RWPE1 (cell line): ENCODE measurements at regions not wholly inside any gene's neighbourhood (a gene's known extent, or its start where the extent isn't known, plus 50 kb on each side); places are given as distances from the start of the nearest gene placed in this dataset.

Experiments
- CTCF ChIA-PET: fragments of 350-600 bp; sonication (Branson Sonifier 250); formaldehyde crosslinking; extraction: SDS; loops from one replicate; lab custom pipeline; 2021; lab: Yijun Ruan, JAX
- POLR2A ChIA-PET: fragments of 400-600 bp; formaldehyde crosslinking; extraction: SDS; loops from one replicate; lab custom pipeline; 2020; ENCODE audit warnings: antibody characterized with exemption; ENCODE audit not compliant: low non-redundant PET; lab: Yijun Ruan, JAX
- DNase-seq: peaks from one replicate; pipeline ENCODE4 v3.0.0; 2012; ENCODE audit warnings: low spot score
- H3K27ac ChIP-seq: fragments of 450-650 bp; 2 replicates; pipeline ENCODE4 v1.5.1; 2017
- TF ChIP-seq, protein P1 (sequence below): fragments of 450-650 bp; conservative IDR thresholded peaks from 2 replicates; pipeline ENCODE4 v1.5.1; 2017; ENCODE audit warnings: low read depth, mild to moderate bottlenecking

DNA sequence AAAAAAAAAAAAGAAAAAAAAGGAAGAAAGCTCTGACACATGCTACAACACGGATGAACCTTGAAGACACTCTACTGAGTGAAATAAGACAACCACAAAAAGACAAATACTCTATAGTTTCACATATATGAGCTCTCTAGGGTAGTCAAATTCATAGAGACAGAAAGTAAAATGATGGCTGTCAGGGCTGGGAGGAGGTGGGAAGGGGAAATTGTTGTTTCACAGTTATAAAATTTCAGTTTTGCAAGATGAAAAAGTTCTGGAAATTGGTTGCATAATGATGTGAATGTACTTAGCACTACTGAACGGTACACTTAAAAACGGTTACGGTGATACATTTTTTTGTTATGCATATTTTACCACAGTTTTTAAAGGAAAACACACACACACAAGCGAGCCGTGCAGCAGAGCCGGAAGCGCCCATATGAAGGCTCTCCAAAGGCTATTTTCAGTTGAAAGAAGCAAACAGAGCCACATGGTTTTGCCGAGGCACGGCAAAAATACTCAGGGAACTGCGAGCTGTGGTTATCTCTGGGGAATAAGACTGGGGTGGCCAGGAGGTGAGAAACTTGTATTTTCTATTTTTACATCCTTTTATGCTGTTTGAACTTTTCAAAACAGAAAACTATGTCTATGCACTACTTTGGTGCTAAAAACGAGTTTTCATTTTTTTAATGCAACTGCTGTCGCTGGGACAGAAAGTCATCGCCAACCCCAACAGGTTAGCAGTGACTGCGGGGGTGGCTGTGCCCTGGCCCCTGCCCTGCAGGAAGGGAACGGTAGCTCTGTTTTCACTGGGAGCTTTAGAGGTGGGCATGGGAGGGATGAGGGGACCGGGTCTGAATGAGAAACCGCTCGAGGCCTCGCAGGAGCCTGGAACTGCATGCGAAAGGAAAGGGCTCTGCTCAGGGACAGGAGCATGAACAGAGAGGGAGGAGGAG lies 132.9 kb downstream of the OAT start:
- TF ChIP-seq, protein P1, sequence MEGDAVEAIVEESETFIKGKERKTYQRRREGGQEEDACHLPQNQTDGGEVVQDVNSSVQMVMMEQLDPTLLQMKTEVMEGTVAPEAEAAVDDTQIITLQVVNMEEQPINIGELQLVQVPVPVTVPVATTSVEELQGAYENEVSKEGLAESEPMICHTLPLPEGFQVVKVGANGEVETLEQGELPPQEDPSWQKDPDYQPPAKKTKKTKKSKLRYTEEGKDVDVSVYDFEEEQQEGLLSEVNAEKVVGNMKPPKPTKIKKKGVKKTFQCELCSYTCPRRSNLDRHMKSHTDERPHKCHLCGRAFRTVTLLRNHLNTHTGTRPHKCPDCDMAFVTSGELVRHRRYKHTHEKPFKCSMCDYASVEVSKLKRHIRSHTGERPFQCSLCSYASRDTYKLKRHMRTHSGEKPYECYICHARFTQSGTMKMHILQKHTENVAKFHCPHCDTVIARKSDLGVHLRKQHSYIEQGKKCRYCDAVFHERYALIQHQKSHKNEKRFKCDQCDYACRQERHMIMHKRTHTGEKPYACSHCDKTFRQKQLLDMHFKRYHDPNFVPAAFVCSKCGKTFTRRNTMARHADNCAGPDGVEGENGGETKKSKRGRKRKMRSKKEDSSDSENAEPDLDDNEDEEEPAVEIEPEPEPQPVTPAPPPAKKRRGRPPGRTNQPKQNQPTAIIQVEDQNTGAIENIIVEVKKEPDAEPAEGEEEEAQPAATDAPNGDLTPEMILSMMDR = no peak
- CTCF ChIA-PET = no interaction called here
- no peak overlapping the region for H3K27ac ChIP-seq
- no peak for DNase-seq
- POLR2A ChIA-PET = interaction anchor here (0.7 kb wide), 1 partner anchor 14 kb away, joined by 3 read pairs; no protein-coding TSS in a partner anchor

GRCh38 chr10:124283949-124284250 lies 134.8 kb downstream of the OAT start:
- ChIA-PET POLR2A (no interaction called here), CTCF (no interaction called here)
- no peak overlapping the region for H3K27ac ChIP-seq

DNA sequence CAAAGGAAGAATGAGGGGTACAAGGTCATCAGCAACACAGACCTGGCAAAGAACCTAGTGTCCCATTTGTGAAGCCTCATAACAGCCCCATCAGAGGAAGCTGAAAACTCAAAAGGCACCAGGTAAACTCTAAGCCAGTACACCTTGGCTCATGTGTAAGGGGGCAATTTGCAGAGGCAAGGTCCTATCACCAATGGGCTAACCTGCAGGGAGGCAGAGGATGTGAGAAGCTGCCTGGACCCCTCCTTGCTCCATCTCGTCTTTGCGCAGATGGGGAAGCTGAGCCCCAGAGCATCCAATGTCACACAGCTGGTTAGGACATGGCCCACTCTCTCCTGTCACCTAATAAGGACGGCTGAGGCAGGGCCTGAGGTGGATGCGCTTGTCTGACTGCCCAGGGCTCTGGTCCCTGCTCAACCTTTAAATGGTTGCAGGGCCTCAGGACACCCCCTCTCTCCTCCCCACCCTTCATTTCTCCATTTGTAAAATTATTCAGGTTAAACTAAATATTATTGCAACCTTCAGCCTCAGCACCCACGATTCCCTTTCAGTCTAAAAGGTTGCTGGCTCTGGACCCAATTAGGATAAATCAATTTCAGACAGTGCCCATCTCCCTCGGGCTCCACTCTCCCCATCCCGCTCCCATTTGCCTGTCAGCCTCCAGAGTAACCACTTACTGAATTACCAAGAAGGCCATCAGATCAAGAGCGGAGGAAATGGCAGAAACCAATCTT lies 135.3 kb downstream of the OAT start:
- ChIA-PET CTCF (no interaction called here), POLR2A (no interaction called here)
- TF ChIP-seq, protein P1 = no peak
- H3K27ac ChIP-seq = no peak overlapping the region
- DNase-seq = no peak

More at GRCh38 chr10:124283949-124284250, 134.8 kb downstream of the OAT start:
- TF ChIP-seq, protein P1 = no peak
- no peak for DNase-seq

DNA sequence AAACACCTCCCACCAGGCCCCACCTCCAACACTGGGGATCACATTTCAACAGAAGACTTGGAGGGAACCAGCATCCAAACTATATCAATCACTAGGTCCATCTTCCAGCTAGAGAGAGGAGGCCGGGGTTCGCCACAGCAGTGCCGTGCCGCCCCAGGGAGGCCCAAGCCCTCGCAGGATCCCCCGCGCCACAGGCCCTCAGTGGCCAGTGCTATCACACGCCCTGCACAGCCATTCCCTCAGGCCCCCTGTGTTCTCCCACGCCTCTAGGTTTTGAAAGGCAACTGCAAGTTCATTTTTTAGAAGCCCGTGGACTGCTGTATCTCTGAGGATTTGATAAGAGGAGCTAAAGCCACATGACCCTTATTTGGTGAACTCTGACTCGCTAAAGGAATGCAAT lies 136.4 kb downstream of the OAT start:
- TF ChIP-seq, protein P1 = no peak
- ChIA-PET POLR2A (no interaction called here), CTCF (no interaction called here)
- no peak for DNase-seq
- no peak overlapping the region for H3K27ac ChIP-seq

- POLR2A ChIA-PET = no interaction called here
- CTCF ChIA-PET = no interaction called here
- TF ChIP-seq, protein P1 = no peak
- no peak overlapping the region for H3K27ac ChIP-seq
- DNase-seq = no peak
These were observed 137.1 kb downstream of the OAT start for GRCh38 chr10:124281666-124282065.

DNA sequence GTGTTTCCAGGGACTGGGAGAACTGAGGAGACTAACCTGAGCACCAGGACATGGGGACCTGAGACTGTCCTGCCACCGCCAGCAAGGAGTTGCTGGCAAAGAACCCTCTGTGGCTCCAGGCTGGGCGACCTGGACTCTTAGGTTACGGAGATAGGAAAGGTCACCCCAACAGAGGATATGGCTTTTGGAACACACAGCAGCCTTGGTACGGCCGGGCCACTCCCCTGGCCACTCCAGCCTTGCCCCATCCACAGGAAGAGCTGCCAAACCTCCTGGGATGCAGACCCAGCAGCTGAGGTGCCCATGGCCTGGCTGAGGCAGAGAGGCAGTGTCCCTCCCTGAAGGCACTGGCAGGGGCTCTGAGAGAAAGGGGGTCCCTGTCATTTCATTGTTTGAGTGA lies 137.8 kb downstream of the OAT start:
- POLR2A ChIA-PET = no interaction called here
- no peak for DNase-seq
- TF ChIP-seq, protein P1 = no peak
- no peak overlapping the region for H3K27ac ChIP-seq
- CTCF ChIA-PET = no interaction called here
